HL-60 (cell line): ENCODE measurements at regions not wholly inside any gene's neighbourhood (a gene's known extent, or its start where the extent isn't known, plus 50 kb on each side); places are given as distances from the start of the nearest gene placed in this dataset.

ENCODE experiments used
- DNase-seq, 2 experiments: peaks; one replicate each; pipeline ENCODE4 v3.0.0-alpha.2; 2010 to 2020; ENCODE audit warnings: low read depth in 1 of 2, low spot score in 1 of 2
- H3K27ac ChIP-seq: fragments of 250-450 bp; sonication (Bioruptor Pico); replicated peaks from 2 replicates; pipeline ENCODE4 v1.5.1; 2020; ENCODE audit warnings: mild to moderate bottlenecking, moderate library complexity
- H3K27me3 ChIP-seq: fragments of 250-450 bp; sonication (Bioruptor Pico); 2 replicates; pipeline ENCODE4 v1.5.1; 2021; ENCODE audit warnings: mild to moderate bottlenecking, moderate library complexity; ENCODE audit not compliant: insufficient read depth, poor library complexity, severe bottlenecking
- H3K4me3 ChIP-seq: replicated peaks from 2 replicates; pipeline ENCODE4 v1.5.1; 2011; ENCODE audit warnings: mild to moderate bottlenecking, control low read depth, low read length; ENCODE audit not compliant: insufficient read depth
- CTCF ChIP-seq: IDR thresholded peaks from one replicate; pipeline ENCODE4 v1.5.1; 2011; ENCODE audit warnings: low read length, control low read depth, inconsistent platforms; ENCODE audit not compliant: insufficient read depth
- GABPA ChIP-seq: IDR thresholded peaks from 2 replicates; pipeline ENCODE4 v1.6.1; 2012; ENCODE audit warnings: low read depth
- POLR2AphosphoS5 ChIP-seq: IDR thresholded peaks from 2 replicates; pipeline ENCODE4 v1.6.1; 2012; ENCODE audit warnings: low read depth
- REST ChIP-seq: IDR thresholded peaks from 2 replicates; pipeline ENCODE4 v1.6.1; 2012; ENCODE audit warnings: low read depth; ENCODE audit not compliant: insufficient replicate concordance
- SPI1 ChIP-seq: IDR thresholded peaks from 2 replicates; pipeline ENCODE4 v1.6.1; 2012; ENCODE audit warnings: low read depth, mild to moderate bottlenecking, borderline replicate concordance

GRCh38 chr9:8256880-8257279 is 457.3 kb upstream of the DMAC1 start:
- no peak overlapping the region for H3K4me3 ChIP-seq
- no peak overlapping the region for H3K27ac ChIP-seq
- no peaks in the 10 kb centered on the region for H3K27me3 ChIP-seq
- no peak for DNase-seq
- TF ChIP-seq CTCF (no peak), SPI1 (no peak), GABPA (no peak), REST (no peak), POLR2AphosphoS5 (no peak)

GRCh38 chr9:8255850-8256249 is 456.3 kb upstream of the DMAC1 start:
- H3K27me3 ChIP-seq: no peaks in the 10 kb centered on the region
- TF ChIP-seq REST (no peak), CTCF (no peak), POLR2AphosphoS5 (no peak), GABPA (no peak), SPI1 (no peak)
- no peak overlapping the region for H3K4me3 ChIP-seq
- DNase-seq: no peak
- no peak overlapping the region for H3K27ac ChIP-seq

GRCh38 chr9:8254541-8254940 is 455.0 kb upstream of the DMAC1 start:
- no peak for DNase-seq
- no peak overlapping the region for H3K27ac ChIP-seq
- no peak for TF ChIP-seq POLR2AphosphoS5
- no peak for TF ChIP-seq REST
- no peak for TF ChIP-seq GABPA
- TF ChIP-seq SPI1: no peak
- no peak for TF ChIP-seq CTCF
- no peak overlapping the region for H3K4me3 ChIP-seq
- H3K27me3 ChIP-seq: no peaks in the 10 kb centered on the region
